NOMO-1 treated with DMSO at 0.1 percent for 48 hours (cell line): ENCODE measurements at regions not wholly inside any gene's neighbourhood (a gene's known extent, or its start where the extent isn't known, plus 50 kb on each side); places are given as distances from the start of the nearest gene placed in this dataset.
"Not testable (repeated sequence)": the region's sequence is repeated elsewhere in the genome, so short reads cannot be mapped to it uniquely, and the experiment has no call there.

ENCODE experiments used
- DNase-seq: peaks from one replicate; lab custom pipeline; 2025; ENCODE audit not compliant: unreplicated experiment; lab: John Stamatoyannopoulos, UW

- no peak for DNase-seq
Measured at GRCh38 chr4:138805736-138806135, 209.8 kb upstream of the NOCT start.

- DNase-seq = no peak
Measured at GRCh38 chr4:138804711-138805110, 210.9 kb upstream of the NOCT start.

GRCh38 chr4:138803051-138803450 is 212.5 kb upstream of the NOCT start:
- no peak for DNase-seq

GRCh38 chr4:138802499-138802898 is 213.1 kb upstream of the NOCT start:
- no peak for DNase-seq

GRCh38 chr4:138800421-138800820 is 215.2 kb upstream of the NOCT start:
- DNase-seq = no peak

GRCh38 chr4:138798404-138798803 is 217.2 kb upstream of the NOCT start:
- no peak for DNase-seq

- no peak for DNase-seq
Measured at GRCh38 chr4:138797646-138798045, 217.9 kb upstream of the NOCT start.

- DNase-seq = no peak
Measured at GRCh38 chr4:138796761-138797160, 218.8 kb upstream of the NOCT start.

GRCh38 chr4:138790706-138791340 is 224.8 kb upstream of the NOCT start:
- DNase-seq = peak; percentile 17

- no peak for DNase-seq
Measured at GRCh38 chr4:138789796-138790195, 225.8 kb upstream of the NOCT start.

- no peak for DNase-seq
Measured at GRCh38 chr4:138788857-138789256, 226.7 kb upstream of the NOCT start.

GRCh38 chr4:138788267-138788790 is 227.3 kb upstream of the NOCT start:
- no peak for DNase-seq

GRCh38 chr4:138779761-138780160 is 235.8 kb upstream of the NOCT start:
- DNase-seq = not testable (repeated sequence)

- peak; percentile 84 for DNase-seq
Measured at GRCh38 chr4:138775890-138776289, 239.7 kb upstream of the NOCT start.

- DNase-seq = no peak
Measured at GRCh38 chr4:138775489-138775888, 240.1 kb upstream of the NOCT start.

- DNase-seq = no peak
Measured at GRCh38 chr4:138774940-138775339, 240.6 kb upstream of the NOCT start.

- DNase-seq = not testable (repeated sequence)
Measured at GRCh38 chr4:138774125-138774524, 241.5 kb upstream of the NOCT start.

GRCh38 chr4:138773321-138773720 is 242.3 kb upstream of the NOCT start:
- DNase-seq = no peak

GRCh38 chr4:138772366-138772765 is 243.2 kb upstream of the NOCT start:
- DNase-seq = no peak

GRCh38 chr4:138770818-138771217 is 244.8 kb upstream of the NOCT start:
- DNase-seq = no peak

GRCh38 chr4:138766332-138766731 is 249.2 kb upstream of the NOCT start:
- DNase-seq = no peak

- no peak for DNase-seq
Measured at GRCh38 chr4:138765442-138765841, 250.1 kb upstream of the NOCT start.

GRCh38 chr4:138761638-138762220 is 253.9 kb upstream of the NOCT start:
- DNase-seq = peak; percentile 50
